Prostate gland (tissue), 2 donors: ENCODE measurements at regions not wholly inside any gene's neighbourhood (a gene's known extent, or its start where the extent isn't known, plus 50 kb on each side); places are given as distances from the start of the nearest gene placed in this dataset.

Experiments used
- POLR2A ChIP-seq: fragments of 450-650 bp; IDR thresholded peaks from one replicate; pipeline ENCODE4 v1.6.1; 2016; ENCODE audit warnings: antibody characterized with exemption, mild to moderate bottlenecking
- POLR2AphosphoS5 ChIP-seq: sonication (generic); formaldehyde crosslinking; IDR thresholded peaks from one replicate; pipeline ENCODE4 v1.6.1; 2017; ENCODE audit warnings: antibody characterized with exemption
- TF ChIP-seq, protein P1 (sequence below), 4 experiments: fragments of 200-600 bp in 2 of 4; fragments of 450-650 bp in 2 of 4; sonication (generic) in 2 of 4; IDR thresholded peaks; 1 replicate in 3 of 4; 2 replicates in 1 of 4; pipeline ENCODE4 v1.5.1; 2016 to 2019; ENCODE audit warnings: antibody characterized with exemption in 4 of 4, mild to moderate bottlenecking in 2 of 4, moderate library complexity in 2 of 4

DNA sequence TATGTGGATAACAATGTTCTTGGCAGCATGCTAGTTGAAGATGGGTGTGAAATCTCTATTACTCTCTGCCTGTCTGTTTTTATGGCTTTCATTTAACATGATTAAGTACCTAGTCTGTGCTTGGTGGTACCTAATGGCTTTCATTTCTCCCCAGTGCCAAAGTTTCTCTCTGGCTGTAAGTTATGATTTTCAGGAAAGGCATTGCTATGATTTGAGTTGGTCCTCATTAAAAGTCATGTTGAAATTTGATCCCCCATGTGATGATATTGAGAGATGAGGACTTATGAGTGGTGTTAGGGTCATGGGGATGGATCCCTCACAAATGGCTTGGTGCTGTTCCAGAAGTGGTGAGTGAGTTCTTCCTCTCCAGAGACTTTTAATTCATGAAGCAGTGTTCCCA, 162.4 kb upstream of the IL15 start:
- TF ChIP-seq, protein P1, sequence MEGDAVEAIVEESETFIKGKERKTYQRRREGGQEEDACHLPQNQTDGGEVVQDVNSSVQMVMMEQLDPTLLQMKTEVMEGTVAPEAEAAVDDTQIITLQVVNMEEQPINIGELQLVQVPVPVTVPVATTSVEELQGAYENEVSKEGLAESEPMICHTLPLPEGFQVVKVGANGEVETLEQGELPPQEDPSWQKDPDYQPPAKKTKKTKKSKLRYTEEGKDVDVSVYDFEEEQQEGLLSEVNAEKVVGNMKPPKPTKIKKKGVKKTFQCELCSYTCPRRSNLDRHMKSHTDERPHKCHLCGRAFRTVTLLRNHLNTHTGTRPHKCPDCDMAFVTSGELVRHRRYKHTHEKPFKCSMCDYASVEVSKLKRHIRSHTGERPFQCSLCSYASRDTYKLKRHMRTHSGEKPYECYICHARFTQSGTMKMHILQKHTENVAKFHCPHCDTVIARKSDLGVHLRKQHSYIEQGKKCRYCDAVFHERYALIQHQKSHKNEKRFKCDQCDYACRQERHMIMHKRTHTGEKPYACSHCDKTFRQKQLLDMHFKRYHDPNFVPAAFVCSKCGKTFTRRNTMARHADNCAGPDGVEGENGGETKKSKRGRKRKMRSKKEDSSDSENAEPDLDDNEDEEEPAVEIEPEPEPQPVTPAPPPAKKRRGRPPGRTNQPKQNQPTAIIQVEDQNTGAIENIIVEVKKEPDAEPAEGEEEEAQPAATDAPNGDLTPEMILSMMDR (IDR thresholded peaks at IDR 0.05) = no peak
- TF ChIP-seq POLR2AphosphoS5 (no peak), POLR2A (no peak)
